WERI-Rb-1 (cell line): ENCODE measurements at regions not wholly inside any gene's neighbourhood (a gene's known extent, or its start where the extent isn't known, plus 50 kb on each side); places are given as distances from the start of the nearest gene placed in this dataset.
"Not testable (repeated sequence)": the region's sequence is repeated elsewhere in the genome, so short reads cannot be mapped to it uniquely, and the experiment has no call there.

Experiments
- DNase-seq: peaks from one replicate; pipeline ENCODE4 v3.0.0-alpha.2; 2020
- H3K27ac ChIP-seq: fragments of 250-450 bp; sonication (Bioruptor Pico); 2 replicates; pipeline ENCODE4 v1.5.1; 2020; ENCODE audit warnings: mild to moderate bottlenecking, moderate library complexity
- H3K27me3 ChIP-seq: fragments of 250-450 bp; sonication (Bioruptor Pico); 2 replicates; pipeline ENCODE4 v1.5.1; 2021; ENCODE audit warnings: mild to moderate bottlenecking, low read depth, moderate library complexity; ENCODE audit not compliant: insufficient read depth, severe bottlenecking
- H3K36me3 ChIP-seq: fragments of 250-450 bp; sonication (Bioruptor Pico); 2 replicates; pipeline ENCODE4 v1.5.1; 2020; ENCODE audit warnings: mild to moderate bottlenecking, moderate library complexity
- H3K4me3 ChIP-seq: 2 replicates; pipeline ENCODE4 v1.5.1; 2011; ENCODE audit warnings: low read depth, mild to moderate bottlenecking, control low read depth, low read length
- H3K9me3 ChIP-seq: fragments of 250-450 bp; sonication (Bioruptor Pico); 2 replicates; pipeline ENCODE4 v1.5.1; 2021; ENCODE audit warnings: mild to moderate bottlenecking, moderate library complexity; ENCODE audit not compliant: severe bottlenecking
- CTCF ChIP-seq: IDR thresholded peaks from 2 replicates; pipeline ENCODE4 v1.5.1; 2011; ENCODE audit warnings: low read depth, mild to moderate bottlenecking, control low read depth, inconsistent platforms, low read length

- Histone ChIP-seq H3K9me3 (no peaks in the 10 kb centered on the region), H3K36me3 (no peaks in the 10 kb centered on the region), H3K27ac (no peak overlapping the region), H3K4me3 (no peak overlapping the region), H3K27me3 (peaks cover 14% of the 10 kb centered on the region)
- no peak for TF ChIP-seq CTCF
- DNase-seq: no peak
Measured at GRCh38 chr2:107553539-107553938, 273.2 kb upstream of the RGPD4 start.

GRCh38 chr2:107556038-107556627 lies 270.6 kb upstream of the RGPD4 start:
- TF ChIP-seq CTCF: no peak

GRCh38 chr2:107558295-107558694 lies 268.4 kb upstream of the RGPD4 start:
- Histone ChIP-seq H3K27me3 (peaks cover 16% of the 10 kb centered on the region), H3K4me3 (no peak overlapping the region), H3K9me3 (no peaks in the 10 kb centered on the region), H3K27ac (no peak overlapping the region), H3K36me3 (no peaks in the 10 kb centered on the region)
- no peak for TF ChIP-seq CTCF
- DNase-seq: no peak

More at GRCh38 chr2:107556038-107556627, 270.6 kb upstream of the RGPD4 start:
- H3K27ac ChIP-seq: no peak overlapping the region
- no peaks in the 10 kb centered on the region for H3K9me3 ChIP-seq
- H3K27me3 ChIP-seq: peaks cover 8% of the 10 kb centered on the region
- H3K4me3 ChIP-seq: no peak overlapping the region
- H3K36me3 ChIP-seq: no peaks in the 10 kb centered on the region
- DNase-seq: no peak

GRCh38 chr2:107569496-107569895 lies 257.2 kb upstream of the RGPD4 start:
- Histone ChIP-seq H3K27ac (no peak overlapping the region), H3K9me3 (no peaks in the 10 kb centered on the region)

GRCh38 chr2:107570876-107571275 lies 255.8 kb upstream of the RGPD4 start:
- Histone ChIP-seq H3K9me3 (no peaks in the 10 kb centered on the region), H3K36me3 (no peaks in the 10 kb centered on the region), H3K27ac (no peak overlapping the region), H3K4me3 (no peak overlapping the region), H3K27me3 (peaks cover 45% of the 10 kb centered on the region)
- no peak for DNase-seq
- no peak for TF ChIP-seq CTCF

More at GRCh38 chr2:107569496-107569895, 257.2 kb upstream of the RGPD4 start:
- Histone ChIP-seq H3K27me3 (peaks cover 31% of the 10 kb centered on the region), H3K4me3 (no peak overlapping the region), H3K36me3 (no peaks in the 10 kb centered on the region)
- no peak for TF ChIP-seq CTCF
- no peak for DNase-seq

- H3K36me3 ChIP-seq: not testable (repeated sequence)
Measured at GRCh38 chr2:107572890-107573289, 253.8 kb upstream of the RGPD4 start.

More at GRCh38 chr2:107572890-107573289, 253.8 kb upstream of the RGPD4 start:
- DNase-seq: peak; percentile 27
- H3K4me3 ChIP-seq, H3K27ac ChIP-seq, H3K9me3 ChIP-seq: not testable (repeated sequence)
- peaks cover 56% of the 10 kb centered on the region for H3K27me3 ChIP-seq
- TF ChIP-seq CTCF: peak; percentile 38
